GM18867 (cell line): ENCODE measurements at regions not wholly inside any gene's neighbourhood (a gene's known extent, or its start where the extent isn't known, plus 50 kb on each side); places are given as distances from the start of the nearest gene placed in this dataset.
A peak's percentile ranks its signal among the peaks of the same experiment; 100 is the strongest.
"Not testable (repeated sequence)": the region's sequence is repeated elsewhere in the genome, so short reads cannot be mapped to it uniquely, and the experiment has no call there.

Source experiments
- ATAC-seq: cut with Tn5 transposase; IDR thresholded peaks from one replicate; pipeline ENCODE4 v1.9.1; 2021; ENCODE audit warnings: mild to moderate bottlenecking, moderate library complexity; ENCODE audit not compliant: unreplicated experiment

- no peak for ATAC-seq
Measured at GRCh38 chr6:165012183-165012582, 297.2 kb downstream of the C6orf118 start.

DNA sequence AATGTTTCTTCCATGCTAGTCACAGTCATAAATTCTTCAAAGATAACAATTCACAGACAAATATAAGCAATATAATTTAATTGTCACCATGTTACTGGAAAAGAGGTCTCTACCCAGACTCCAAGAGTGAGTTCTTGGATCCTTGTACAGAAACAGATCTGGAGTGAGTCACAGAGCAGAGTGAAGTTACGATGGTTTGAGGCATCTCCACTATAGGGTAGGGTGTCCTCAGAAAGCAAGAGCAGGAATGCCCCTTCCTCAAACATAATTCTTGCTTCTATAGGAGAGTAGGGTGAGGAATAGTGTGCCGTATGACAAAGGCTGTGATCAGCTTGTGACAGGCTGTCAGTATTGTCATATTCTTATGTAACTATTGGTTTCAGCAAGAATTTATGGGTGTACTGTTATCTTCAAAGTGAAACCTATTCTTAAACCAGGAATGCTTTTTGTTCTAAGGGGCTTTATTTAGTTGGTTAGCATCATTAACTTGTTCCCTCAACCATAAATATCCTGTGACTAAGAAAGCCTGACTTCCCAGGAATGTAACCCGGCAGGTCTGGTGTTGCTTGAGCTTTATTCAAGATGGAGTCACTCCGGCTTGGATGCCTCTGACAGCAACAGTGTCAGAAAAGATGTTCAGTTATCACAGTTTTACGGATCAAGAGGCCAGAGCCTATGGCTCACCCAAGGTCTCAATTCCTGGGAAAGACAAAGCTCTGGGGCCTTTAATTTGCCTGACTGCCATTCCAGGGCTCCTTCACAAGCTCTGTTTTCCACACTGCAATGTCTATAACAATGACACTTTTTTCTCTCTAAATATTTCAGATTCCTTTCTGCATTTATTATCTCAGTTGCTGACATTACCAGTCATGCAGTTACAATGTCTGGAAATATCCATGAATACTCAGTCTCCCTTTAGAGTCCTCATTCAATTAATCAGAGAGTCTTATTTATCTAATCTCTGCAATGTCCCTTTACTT, 298.6 kb downstream of the C6orf118 start:
- no peak for ATAC-seq

DNA sequence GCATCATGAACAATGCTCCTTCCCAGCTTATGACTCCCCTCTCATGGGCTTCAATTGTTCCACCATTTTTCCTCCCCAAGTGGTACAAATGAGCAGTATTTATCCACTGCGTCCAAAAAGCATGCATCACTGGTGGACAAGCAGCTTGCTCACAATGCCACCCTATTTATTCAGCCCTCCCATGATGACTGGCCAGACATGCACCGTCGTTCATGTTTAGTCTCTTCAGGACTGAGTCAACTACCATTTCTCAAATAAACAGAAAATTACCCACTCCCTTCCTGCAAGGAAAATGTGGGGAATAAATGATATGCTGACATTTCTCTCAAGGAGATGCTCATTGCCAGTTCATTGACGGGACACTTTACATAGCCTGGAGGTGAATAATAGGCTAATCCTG, 300.4 kb downstream of the C6orf118 start:
- ATAC-seq: no peak

- ATAC-seq: no peak
Measured at GRCh38 chr6:165002866-165003265, 306.5 kb downstream of the C6orf118 start.

DNA sequence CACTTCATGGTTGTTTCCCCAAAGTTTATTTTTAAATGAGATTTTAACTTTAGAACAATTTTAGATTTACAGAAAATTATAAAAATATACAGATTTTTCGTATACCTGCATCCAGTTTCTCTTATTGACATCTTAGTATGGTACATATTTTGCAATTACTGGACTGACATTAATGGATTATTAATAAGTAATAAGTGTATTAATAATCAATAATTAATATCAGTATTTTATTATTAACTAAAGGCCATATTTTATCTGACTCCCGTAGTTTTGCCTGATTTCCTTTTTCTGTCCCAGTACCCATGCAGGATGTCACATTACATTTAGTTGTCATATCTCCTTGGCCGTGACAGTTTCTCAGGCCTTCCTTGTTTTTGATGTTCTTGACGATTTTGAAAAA, 307.0 kb downstream of the C6orf118 start:
- ATAC-seq: no peak

- no peak for ATAC-seq
Measured at GRCh38 chr6:165001502-165002157, 307.8 kb downstream of the C6orf118 start.

DNA sequence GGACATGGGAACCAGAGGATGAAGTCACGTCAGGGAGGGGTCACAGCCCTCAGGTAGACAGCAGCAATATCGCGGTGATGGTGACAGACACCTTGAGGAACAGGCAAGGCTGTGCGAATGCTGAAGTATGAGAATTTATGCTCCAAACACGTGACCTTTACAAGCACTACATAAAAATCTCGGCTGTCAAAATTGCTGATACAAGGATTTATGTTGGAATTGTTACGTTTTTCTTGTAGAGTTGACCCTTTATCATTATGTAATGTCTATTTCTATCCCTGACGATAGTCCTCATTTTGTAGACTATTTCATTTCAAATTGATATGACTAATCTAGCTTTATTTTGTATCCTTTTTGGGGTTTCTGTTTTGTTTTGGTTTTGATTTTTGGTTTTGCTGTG, 311.1 kb downstream of the C6orf118 start:
- ATAC-seq: no peak

DNA sequence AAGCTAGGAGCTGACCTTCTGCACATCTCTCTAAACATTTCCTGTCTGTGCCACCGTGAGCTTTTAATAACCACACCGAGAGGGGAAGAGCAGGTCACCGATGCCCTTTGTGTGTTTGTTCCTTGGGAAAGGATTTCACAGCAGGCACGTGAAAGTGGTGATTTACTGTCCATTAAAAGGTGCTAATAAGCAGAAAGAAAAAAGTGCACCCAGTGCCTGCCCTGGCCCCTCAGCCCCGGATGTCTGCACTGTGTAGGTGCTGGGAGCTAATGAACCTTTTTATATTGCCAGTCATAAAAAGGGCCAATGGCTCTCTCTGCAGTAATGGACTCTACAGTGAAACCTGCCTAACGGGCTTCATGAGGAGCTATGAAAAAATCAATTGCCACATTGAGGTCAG, 312.6 kb downstream of the C6orf118 start:
- no peak for ATAC-seq

- ATAC-seq: no peak
Measured at GRCh38 chr6:164991573-164991972, 317.8 kb downstream of the C6orf118 start.

DNA sequence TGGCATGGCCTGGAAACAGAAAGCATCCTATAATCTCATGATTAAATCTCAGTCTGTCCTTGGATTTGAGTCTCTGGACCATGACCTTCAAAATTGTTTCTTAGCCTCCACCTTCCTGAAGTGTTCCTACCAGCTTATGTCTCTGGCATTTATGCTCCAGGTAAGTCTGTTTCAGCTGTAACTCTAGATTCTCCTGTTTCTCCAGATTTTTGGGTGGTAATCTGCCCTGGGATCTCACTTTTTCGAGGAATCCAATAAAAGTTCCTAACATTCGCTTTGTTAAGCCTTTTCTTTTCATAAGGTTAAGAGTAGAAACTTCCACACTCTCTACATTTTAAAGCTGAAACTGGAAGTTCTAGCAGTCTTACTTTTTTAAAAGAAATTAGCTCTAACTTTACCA, 318.5 kb downstream of the C6orf118 start:
- ATAC-seq: no peak

DNA sequence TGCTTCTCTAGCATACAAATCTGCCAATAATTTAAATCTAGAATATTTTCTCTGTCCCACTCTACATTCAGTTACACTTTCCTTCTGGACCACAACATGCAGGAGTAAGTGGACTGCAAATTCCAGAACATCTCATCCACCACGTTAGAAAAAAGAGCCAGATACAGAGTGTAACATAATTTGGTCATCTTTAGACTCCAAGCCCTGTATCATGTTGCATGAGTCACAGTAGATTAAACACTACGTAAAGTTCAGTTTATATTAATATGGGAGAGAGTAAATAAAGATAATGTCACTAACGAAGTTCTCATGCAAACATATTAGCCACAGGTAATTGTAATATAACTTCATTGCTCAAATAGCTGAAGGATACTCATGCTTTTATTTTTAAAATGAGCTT, 327.0 kb downstream of the C6orf118 start:
- no peak for ATAC-seq

DNA sequence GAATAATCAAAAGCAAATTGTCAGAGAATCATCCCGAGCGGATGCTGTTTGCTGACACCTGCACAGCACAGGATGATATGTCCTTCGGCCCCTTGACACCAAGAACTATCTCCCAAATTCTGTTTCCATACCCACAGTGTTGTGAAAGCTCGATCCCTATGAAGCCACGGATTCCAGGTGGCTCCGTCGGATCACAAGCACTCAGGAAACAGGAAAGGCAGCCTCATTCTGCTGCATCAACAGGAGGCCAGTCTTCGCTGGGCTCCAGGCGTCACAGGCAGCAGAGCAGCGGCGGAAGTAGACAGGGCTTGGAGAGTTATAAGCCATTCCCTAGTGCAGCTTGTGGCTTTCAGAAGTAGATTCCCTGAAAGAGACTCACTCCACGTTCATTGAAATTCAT, 342.3 kb downstream of the C6orf118 start:
- no peak for ATAC-seq

- no peak for ATAC-seq
Measured at GRCh38 chr6:164962805-164963204, 346.6 kb downstream of the C6orf118 start.

DNA sequence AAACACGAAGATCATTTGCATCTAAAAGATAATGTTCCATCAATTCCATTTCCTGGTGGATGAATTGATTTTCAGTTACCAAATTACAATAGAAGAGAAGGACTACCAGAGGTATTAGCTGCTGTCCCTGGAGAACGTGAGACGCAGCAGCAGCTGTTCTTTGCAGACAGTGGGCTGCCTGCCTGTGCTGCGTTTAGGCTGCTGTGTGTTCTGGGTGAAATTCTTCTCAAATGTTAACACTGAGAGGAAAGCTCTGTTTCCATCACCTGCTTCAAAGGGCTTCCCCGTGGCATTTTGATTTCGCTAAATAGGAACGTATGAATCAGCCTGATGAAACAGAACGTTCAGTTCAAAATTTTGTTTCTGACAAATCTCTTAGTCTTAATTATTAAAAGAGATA, 362.2 kb downstream of the C6orf118 start:
- no peak for ATAC-seq

DNA sequence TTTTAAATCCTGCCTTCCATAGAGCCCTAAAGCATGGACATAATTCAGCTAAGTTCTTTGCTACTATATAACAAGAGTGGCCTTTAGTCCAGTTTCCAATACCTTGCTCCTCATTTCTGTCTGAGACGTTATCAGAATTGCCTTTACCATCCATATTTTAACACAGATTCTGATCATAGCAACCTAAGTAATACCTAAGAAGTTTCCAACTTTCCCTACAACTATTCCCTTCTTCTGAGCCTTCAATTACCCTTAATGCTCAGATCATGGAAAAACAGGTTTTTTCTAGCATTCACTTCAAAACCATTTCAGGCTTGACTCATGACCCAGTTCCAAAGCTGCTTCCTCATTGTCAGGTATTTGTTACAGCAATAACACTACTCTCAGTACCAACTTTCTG, 367.1 kb downstream of the C6orf118 start:
- no peak for ATAC-seq

DNA sequence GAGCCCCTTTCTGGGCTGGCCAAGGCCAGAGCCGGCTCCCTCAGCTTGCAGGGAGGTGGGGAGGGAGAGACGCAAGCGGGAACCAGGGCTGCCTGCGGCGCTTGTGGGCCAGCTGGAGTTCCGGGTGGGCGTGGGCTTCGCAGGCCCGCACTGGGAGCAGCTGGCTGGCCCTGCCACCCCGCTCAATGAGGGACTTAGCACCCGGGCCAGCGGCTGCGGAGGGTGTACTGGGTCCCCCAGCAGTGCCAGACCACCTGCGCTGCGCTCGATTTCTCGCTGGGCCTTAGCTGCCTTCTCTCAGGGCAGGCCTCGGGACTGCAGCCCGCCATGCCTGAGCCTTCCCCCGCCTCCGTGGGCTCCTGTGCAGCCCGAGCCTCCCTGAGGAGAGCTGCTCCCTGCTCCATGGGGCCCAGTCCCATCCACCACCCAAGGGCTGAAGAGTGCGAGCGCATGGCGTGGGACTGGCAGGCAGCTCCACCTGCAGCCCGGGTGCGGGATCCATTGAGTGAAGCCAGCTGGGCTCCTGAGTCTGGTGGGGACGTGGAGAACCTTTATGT, 376.1 kb downstream of the C6orf118 start:
- ATAC-seq: not testable (repeated sequence)

- ATAC-seq: no peak
Measured at GRCh38 chr6:164929408-164929977, 379.9 kb downstream of the C6orf118 start.

- ATAC-seq: no peak
Measured at GRCh38 chr6:164928728-164929407, 380.5 kb downstream of the C6orf118 start.

DNA sequence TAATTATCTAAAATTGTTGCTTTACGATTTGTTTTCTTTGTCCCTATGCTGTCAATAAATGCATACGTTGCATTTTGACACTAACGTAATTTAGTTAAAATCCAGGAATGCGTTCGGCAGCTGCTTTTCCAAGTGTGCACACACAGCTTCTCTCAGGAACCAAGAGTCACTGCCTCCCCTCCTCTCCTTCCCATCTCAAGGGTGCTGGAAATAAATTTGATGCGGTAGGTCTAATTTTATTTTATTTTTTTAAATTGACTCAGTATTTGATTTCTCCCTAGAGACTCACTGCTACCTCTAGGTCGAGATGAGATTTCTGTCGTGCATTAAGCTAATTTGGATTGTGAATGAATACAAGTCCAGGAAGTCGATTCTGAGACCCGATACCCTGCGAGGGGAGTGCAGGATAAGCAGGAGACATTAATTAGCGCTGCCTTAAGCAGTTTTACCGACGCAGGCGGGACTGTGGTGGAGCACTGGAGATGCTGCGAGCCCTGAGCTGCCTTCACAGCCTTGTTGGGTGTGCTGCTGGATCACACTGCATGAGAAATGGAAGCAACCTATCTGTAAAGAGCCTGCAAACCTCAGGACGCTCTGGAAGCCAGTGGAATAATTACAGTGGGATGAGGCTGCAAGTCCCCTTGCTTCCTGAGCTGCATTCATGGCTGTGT, 381.2 kb downstream of the C6orf118 start:
- ATAC-seq: no peak

DNA sequence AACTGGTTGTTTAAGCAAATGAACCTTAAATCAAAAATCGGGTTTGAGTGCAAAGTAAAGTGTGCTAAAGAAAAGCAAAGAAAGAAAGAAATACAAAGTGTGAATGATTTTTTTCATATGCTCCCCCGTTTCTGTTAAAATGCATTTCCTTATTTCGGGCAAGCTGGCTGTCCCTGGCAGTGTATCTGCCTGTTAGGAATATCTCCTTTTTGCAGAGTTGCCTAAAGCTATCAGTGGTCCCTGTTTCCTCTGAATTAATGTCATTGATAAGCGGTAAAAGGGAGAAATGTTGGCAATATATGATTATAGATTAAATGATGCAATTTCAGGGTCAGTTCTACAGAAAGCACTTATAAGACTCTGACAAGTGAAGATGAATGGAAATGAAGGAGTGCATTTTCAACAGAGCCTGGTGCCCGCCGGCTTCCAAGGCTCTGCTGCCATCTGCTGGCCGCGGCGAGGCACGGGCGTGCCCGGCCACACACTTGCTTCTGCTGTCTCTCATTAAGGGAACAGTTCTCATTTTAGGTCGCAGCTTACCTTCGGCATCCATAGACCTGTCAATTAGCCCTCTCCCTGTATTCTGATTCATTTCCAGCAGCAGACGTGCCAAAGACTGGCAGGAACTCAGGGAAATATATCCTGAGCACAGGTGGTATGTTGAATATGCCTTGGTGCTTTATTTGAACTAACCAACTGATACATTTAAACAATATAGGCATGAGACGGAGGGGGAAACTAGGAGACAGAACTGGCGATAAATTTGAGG, 381.9 kb downstream of the C6orf118 start:
- peak; percentile 96 for ATAC-seq
